Neural cell (in vitro differentiated cells): ENCODE measurements at regions not wholly inside any gene's neighbourhood (a gene's known extent, or its start where the extent isn't known, plus 50 kb on each side); places are given as distances from the start of the nearest gene placed in this dataset.

Experiments used
- EP300 ChIP-seq: fragments of 450-650 bp; conservative IDR thresholded peaks from 2 replicates; pipeline ENCODE4 v1.6.1; 2014; ENCODE audit warnings: antibody characterized with exemption, mild to moderate bottlenecking, moderate library complexity; ENCODE audit not compliant: poor library complexity, severe bottlenecking
- MXI1 ChIP-seq: fragments of 450-650 bp; conservative IDR thresholded peaks from 2 replicates; pipeline ENCODE4 v1.6.1; 2014; ENCODE audit warnings: antibody characterized with exemption, mild to moderate bottlenecking; ENCODE audit not compliant: poor library complexity, severe bottlenecking
- POLR2AphosphoS5 ChIP-seq: IDR thresholded peaks from 2 replicates; pipeline ENCODE4 v1.6.1; 2012
- RAD21 ChIP-seq: fragments of 450-650 bp; conservative IDR thresholded peaks from 2 replicates; pipeline ENCODE4 v1.6.1; 2014; ENCODE audit warnings: antibody characterized with exemption, mild to moderate bottlenecking, moderate library complexity
- SMC3 ChIP-seq: fragments of 450-650 bp; conservative IDR thresholded peaks from 2 replicates; pipeline ENCODE4 v1.6.1; 2014; ENCODE audit warnings: antibody characterized with exemption, mild to moderate bottlenecking, moderate library complexity; ENCODE audit not compliant: poor library complexity
- TAF1 ChIP-seq: IDR thresholded peaks from 2 replicates; pipeline ENCODE4 v1.6.1; 2012; ENCODE audit warnings: low read depth
- TF ChIP-seq, protein P1 (sequence below): fragments of 450-650 bp; IDR thresholded peaks from 2 replicates; pipeline ENCODE4 v1.5.1; 2014; ENCODE audit warnings: antibody characterized with exemption, mild to moderate bottlenecking, moderate library complexity; ENCODE audit not compliant: poor library complexity, severe bottlenecking
- TF ChIP-seq, protein P2 (sequence below): IDR thresholded peaks from 2 replicates; pipeline ENCODE4 v1.6.1; 2012; ENCODE audit warnings: borderline replicate concordance

DNA sequence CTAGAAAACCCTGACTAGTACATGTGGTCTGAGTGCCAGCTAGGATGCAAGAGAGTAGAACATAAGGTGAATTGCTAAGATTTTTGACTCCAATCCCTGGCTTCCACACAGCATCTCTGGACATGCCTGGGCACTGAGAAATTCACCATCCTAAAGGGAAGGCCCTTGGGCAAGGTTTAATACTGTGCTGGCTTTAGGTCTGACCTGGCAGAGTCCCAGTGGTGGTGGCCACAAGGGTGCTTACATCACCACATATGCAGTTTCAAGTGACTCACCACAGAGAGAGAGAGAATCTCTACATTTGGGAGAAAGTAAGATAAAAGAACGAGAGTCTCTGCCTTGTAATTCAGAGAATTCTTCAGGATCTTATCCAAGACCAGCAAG, 661.6 kb upstream of the C9orf72 start:
- TF ChIP-seq RAD21 (no peak), SMC3 (no peak), TAF1 (no peak), EP300 (no peak), POLR2AphosphoS5 (no peak), MXI1 (no peak)
- TF ChIP-seq, protein P1, sequence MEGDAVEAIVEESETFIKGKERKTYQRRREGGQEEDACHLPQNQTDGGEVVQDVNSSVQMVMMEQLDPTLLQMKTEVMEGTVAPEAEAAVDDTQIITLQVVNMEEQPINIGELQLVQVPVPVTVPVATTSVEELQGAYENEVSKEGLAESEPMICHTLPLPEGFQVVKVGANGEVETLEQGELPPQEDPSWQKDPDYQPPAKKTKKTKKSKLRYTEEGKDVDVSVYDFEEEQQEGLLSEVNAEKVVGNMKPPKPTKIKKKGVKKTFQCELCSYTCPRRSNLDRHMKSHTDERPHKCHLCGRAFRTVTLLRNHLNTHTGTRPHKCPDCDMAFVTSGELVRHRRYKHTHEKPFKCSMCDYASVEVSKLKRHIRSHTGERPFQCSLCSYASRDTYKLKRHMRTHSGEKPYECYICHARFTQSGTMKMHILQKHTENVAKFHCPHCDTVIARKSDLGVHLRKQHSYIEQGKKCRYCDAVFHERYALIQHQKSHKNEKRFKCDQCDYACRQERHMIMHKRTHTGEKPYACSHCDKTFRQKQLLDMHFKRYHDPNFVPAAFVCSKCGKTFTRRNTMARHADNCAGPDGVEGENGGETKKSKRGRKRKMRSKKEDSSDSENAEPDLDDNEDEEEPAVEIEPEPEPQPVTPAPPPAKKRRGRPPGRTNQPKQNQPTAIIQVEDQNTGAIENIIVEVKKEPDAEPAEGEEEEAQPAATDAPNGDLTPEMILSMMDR = no peak
- TF ChIP-seq, protein P2, sequence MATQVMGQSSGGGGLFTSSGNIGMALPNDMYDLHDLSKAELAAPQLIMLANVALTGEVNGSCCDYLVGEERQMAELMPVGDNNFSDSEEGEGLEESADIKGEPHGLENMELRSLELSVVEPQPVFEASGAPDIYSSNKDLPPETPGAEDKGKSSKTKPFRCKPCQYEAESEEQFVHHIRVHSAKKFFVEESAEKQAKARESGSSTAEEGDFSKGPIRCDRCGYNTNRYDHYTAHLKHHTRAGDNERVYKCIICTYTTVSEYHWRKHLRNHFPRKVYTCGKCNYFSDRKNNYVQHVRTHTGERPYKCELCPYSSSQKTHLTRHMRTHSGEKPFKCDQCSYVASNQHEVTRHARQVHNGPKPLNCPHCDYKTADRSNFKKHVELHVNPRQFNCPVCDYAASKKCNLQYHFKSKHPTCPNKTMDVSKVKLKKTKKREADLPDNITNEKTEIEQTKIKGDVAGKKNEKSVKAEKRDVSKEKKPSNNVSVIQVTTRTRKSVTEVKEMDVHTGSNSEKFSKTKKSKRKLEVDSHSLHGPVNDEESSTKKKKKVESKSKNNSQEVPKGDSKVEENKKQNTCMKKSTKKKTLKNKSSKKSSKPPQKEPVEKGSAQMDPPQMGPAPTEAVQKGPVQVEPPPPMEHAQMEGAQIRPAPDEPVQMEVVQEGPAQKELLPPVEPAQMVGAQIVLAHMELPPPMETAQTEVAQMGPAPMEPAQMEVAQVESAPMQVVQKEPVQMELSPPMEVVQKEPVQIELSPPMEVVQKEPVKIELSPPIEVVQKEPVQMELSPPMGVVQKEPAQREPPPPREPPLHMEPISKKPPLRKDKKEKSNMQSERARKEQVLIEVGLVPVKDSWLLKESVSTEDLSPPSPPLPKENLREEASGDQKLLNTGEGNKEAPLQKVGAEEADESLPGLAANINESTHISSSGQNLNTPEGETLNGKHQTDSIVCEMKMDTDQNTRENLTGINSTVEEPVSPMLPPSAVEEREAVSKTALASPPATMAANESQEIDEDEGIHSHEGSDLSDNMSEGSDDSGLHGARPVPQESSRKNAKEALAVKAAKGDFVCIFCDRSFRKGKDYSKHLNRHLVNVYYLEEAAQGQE = no peak
